ENCODE measurements at regions not wholly inside any gene's neighbourhood (a gene's known extent, or its start where the extent isn't known, plus 50 kb on each side); places are given as distances from the start of the nearest gene placed in this dataset.

DNA sequence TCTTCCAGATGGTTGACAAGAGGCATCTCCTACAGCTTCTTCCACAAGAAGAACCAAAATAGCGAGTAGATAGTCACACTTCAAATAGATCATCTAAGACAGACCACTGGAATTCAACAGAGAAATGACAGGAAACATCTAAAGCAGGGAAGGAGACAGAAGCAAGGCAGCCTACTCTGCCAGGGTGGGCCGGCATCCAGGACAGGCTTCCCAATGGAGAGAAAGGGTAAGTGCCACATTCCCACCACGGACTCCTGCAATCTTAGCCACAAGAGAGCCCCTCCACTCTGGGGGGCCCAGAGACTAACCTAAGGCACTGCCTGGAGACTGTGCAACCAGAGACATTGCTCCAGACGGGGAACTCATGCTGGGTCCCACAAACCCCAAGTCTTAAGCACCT lies 154.5 kb downstream of the NDUFA12 start (continued):
- no peak for TF ChIP-seq MAFG (CRISPR knock-in tag; IDR thresholded peaks at IDR 0.05)
- TF ChIP-seq, protein P1, sequence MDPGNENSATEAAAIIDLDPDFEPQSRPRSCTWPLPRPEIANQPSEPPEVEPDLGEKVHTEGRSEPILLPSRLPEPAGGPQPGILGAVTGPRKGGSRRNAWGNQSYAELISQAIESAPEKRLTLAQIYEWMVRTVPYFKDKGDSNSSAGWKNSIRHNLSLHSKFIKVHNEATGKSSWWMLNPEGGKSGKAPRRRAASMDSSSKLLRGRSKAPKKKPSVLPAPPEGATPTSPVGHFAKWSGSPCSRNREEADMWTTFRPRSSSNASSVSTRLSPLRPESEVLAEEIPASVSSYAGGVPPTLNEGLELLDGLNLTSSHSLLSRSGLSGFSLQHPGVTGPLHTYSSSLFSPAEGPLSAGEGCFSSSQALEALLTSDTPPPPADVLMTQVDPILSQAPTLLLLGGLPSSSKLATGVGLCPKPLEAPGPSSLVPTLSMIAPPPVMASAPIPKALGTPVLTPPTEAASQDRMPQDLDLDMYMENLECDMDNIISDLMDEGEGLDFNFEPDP (CRISPR knock-in tag; conservative IDR thresholded peaks at IDR 0.05), result no peak
- TF ChIP-seq CBFB (CRISPR knock-in tag; IDR thresholded peaks at IDR 0.05), result no peak
- TF ChIP-seq ZZZ3 (CRISPR knock-in tag; IDR thresholded peaks at IDR 0.05; ENCODE audit: borderline replicate concordance), result no peak
- TF ChIP-seq GATA4 (IDR thresholded peaks at IDR 0.05; ENCODE audit: borderline replicate concordance, low read depth), result no peak
- no peak for TF ChIP-seq ZNF703 (CRISPR knock-in tag; IDR thresholded peaks at IDR 0.05; ENCODE audit: borderline replicate concordance)
- no peak for TF ChIP-seq DPF2 (CRISPR knock-in tag; IDR thresholded peaks at IDR 0.05; ENCODE audit: borderline replicate concordance, low read depth)

DNA sequence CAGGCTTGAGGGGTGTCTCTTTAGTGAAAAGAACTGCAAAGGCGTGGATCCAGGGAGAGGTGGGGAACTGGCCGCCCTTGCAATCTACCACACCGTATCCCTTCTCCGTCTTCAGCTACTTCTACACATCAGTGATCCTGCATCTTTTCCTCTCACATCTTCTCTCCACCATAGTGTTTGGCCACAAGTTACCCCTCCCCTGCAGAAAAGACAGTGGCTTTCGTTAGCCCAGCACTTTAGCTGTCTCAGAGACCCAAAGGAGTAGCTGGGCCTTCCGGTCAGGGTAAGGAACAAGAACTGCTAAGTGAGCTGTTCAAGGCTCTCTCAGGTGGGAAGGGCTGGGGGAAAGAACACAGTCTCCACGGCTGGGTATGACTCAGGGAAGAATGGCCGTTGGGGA lies 158.4 kb downstream of the NDUFA12 start:
- ChIA-PET POLR2A (no interaction called here), CTCF (ENCODE audit: low intra/inter-chr PET ratio, low total read pairs) (no interaction called here)
- DNase-seq (ENCODE audit: low spot score) (no peak), ATAC-seq (no peak), FAIRE-seq (no peak)
- Histone ChIP-seq H3K9ac (ENCODE audit: insufficient read depth, low read depth, low read length) (no peak overlapping the region), H2AFZ (ENCODE audit: low read length) (no peak overlapping the region), H3K4me2 (ENCODE audit: low read depth, low read length) (no peak overlapping the region), H3K27me3 (ENCODE audit: control insufficient read depth in 1 of 2, insufficient read depth in 2 of 2, low read length in 2 of 2) (peaks cover 0 to 9% of the 10 kb centered on the region in 2 experiments; a peak in 2 of 5 replicates), H3K79me2 (ENCODE audit: insufficient read depth, low read length) (no peaks in the 10 kb centered on the region), H3K36me3 (replicated peaks in 1 of 2; ENCODE audit: control insufficient read depth in 1 of 2, insufficient read depth in 2 of 2, low read length in 2 of 2) (no peaks in the 10 kb centered on the region), H3K9me3 (ENCODE audit: low read length) (no peaks in the 10 kb centered on the region), H3K4me1 (ENCODE audit: insufficient read depth, low read length) (no peaks in the 10 kb centered on the region), H4K20me1 (ENCODE audit: insufficient read depth, low read length) (no peaks in the 10 kb centered on the region), H3K4me3 (replicated peaks in 1 of 3; ENCODE audit: insufficient read depth in 1 of 3, low read depth in 2 of 3, low read length in 3 of 3) (no peak overlapping the region), H3K27ac (ENCODE audit: extremely low read length, insufficient read depth, low read length) (no peak overlapping the region)
- WGBS (ENCODE audit: low lambda C conversion rate), result 46% methylated on average over 8 of the region's 8 CpGs
- no TSS peak for BruUV-seq (replicated peaks)
- intact Hi-C loops (cut with micrococcal nuclease; ENCODE audit: unreplicated experiment), result no loop called here
- in situ Hi-C loops (cut with HindIII; ENCODE audit: extremely low pct_ligation_motif_present, low pct_unique_long_range_greater_than_20kb), result no loop called here
- TF ChIP-seq SRSF9 (IDR thresholded peaks at IDR 0.05; ENCODE audit: borderline replicate concordance, insufficient read depth, low read depth, low read length, poor library complexity, severe bottlenecking) (no peak), MTF1 (CRISPR knock-in tag; IDR thresholded peaks at IDR 0.05) (no peak), ONECUT2 (CRISPR knock-in tag; IDR thresholded peaks at IDR 0.05) (no peak), ZNF124 (CRISPR knock-in tag; IDR thresholded peaks at IDR 0.05) (no peak), KDM5B (CRISPR knock-in tag; IDR thresholded peaks at IDR 0.05; ENCODE audit: borderline replicate concordance) (no peak), TCF7L2 (IDR thresholded peaks at IDR 0.05; ENCODE audit: low read depth, low read length) (no peak), AGO1 (IDR thresholded peaks at IDR 0.05; ENCODE audit: low read depth, low read length, poor library complexity, severe bottlenecking) (no peak), PAF1 (CRISPR knock-in tag; IDR thresholded peaks at IDR 0.05) (no peak), CENPT (CRISPR knock-in tag; IDR thresholded peaks at IDR 0.05; ENCODE audit: low read depth) (no peak)
- TF ChIP-seq, protein P2, sequence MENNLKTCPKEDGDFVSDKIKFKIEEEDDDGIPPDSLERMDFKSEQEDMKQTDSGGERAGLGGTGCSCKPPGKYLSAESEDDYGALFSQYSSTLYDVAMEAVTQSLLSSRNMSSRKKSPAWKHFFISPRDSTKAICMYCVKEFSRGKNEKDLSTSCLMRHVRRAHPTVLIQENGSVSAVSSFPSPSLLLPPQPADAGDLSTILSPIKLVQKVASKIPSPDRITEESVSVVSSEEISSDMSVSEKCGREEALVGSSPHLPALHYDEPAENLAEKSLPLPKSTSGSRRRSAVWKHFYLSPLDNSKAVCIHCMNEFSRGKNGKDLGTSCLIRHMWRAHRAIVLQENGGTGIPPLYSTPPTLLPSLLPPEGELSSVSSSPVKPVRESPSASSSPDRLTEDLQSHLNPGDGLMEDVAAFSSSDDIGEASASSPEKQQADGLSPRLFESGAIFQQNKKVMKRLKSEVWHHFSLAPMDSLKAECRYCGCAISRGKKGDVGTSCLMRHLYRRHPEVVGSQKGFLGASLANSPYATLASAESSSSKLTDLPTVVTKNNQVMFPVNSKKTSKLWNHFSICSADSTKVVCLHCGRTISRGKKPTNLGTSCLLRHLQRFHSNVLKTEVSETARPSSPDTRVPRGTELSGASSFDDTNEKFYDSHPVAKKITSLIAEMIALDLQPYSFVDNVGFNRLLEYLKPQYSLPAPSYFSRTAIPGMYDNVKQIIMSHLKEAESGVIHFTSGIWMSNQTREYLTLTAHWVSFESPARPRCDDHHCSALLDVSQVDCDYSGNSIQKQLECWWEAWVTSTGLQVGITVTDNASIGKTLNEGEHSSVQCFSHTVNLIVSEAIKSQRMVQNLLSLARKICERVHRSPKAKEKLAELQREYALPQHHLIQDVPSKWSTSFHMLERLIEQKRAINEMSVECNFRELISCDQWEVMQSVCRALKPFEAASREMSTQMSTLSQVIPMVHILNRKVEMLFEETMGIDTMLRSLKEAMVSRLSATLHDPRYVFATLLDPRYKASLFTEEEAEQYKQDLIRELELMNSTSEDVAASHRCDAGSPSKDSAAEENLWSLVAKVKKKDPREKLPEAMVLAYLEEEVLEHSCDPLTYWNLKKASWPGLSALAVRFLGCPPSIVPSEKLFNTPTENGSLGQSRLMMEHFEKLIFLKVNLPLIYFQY (CRISPR knock-in tag; IDR thresholded peaks at IDR 0.05; ENCODE audit: borderline replicate concordance), result no peak
- TF ChIP-seq, protein P3, sequence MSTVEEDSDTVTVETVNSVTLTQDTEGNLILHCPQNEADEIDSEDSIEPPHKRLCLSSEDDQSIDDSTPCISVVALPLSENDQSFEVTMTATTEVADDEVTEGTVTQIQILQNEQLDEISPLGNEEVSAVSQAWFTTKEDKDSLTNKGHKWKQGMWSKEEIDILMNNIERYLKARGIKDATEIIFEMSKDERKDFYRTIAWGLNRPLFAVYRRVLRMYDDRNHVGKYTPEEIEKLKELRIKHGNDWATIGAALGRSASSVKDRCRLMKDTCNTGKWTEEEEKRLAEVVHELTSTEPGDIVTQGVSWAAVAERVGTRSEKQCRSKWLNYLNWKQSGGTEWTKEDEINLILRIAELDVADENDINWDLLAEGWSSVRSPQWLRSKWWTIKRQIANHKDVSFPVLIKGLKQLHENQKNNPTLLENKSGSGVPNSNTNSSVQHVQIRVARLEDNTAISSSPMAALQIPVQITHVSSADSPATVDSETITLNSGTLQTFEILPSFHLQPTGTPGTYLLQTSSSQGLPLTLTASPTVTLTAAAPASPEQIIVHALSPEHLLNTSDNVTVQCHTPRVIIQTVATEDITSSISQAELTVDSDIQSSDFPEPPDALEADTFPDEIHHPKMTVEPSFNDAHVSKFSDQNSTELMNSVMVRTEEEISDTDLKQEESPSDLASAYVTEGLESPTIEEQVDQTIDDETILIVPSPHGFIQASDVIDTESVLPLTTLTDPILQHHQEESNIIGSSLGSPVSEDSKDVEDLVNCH (CRISPR knock-in tag; IDR thresholded peaks at IDR 0.05), result no peak
